Heart left ventricle (tissue), 16 donors: ENCODE measurements at regions not wholly inside any gene's neighbourhood (a gene's known extent, or its start where the extent isn't known, plus 50 kb on each side); places are given as distances from the start of the nearest gene placed in this dataset.

Experiments used
- ATAC-seq, 4 donors: fragments of 200-7000 bp; cut with Tn5 transposase; one replicate each; pipeline ENCODE4 v1.9.1; 2020 to 2022; ENCODE audit warnings: moderate library complexity in 4 of 4, mild to moderate bottlenecking in 3 of 4, moderate number of reproducible peaks in 1 of 4
- DNase-seq, 5 donors: peaks; one replicate each; pipeline ENCODE4 v3.0.0-alpha.2; 2020
- H3K27ac ChIP-seq, 12 donors: fragments of 200-600 bp; sonication (generic) in 4 of 12; one replicate each; pipeline versions ENCODE4 v1.5.0 to v1.8.0; 2016 to 2022; ENCODE audit warnings: mild to moderate bottlenecking in 2 of 12
- H3K27me3 ChIP-seq, 9 donors: fragments of 200-600 bp; sonication (generic) in 2 of 9; one replicate each; pipeline versions ENCODE4 v1.5.1 to v1.8.0; 2016 to 2022; ENCODE audit warnings: mild to moderate bottlenecking in 3 of 9
- H3K36me3 ChIP-seq, 9 donors: fragments of 200-600 bp; sonication (generic) in 2 of 9; one replicate each; pipeline versions ENCODE4 v1.5.0 to v1.8.0; 2018 to 2022; ENCODE audit warnings: mild to moderate bottlenecking in 2 of 9
- H3K4me1 ChIP-seq, 12 donors: fragments of 200-600 bp; sonication (generic) in 4 of 12; one replicate each; pipeline versions ENCODE4 v1.5.0 to v1.8.0; 2016 to 2022; ENCODE audit warnings: mild to moderate bottlenecking in 3 of 12
- H3K4me3 ChIP-seq, 12 donors: fragments of 200-600 bp; sonication (generic) in 4 of 12; one replicate each; pipeline versions ENCODE4 v1.5.0 to v1.8.0; 2017 to 2022; ENCODE audit warnings: mild to moderate bottlenecking in 9 of 12, moderate library complexity in 4 of 12
- H3K9me3 ChIP-seq, 12 donors: fragments of 200-600 bp; sonication (generic) in 4 of 12; one replicate each; pipeline versions ENCODE4 v1.5.0 to v1.8.0; 2016 to 2022; ENCODE audit warnings: mild to moderate bottlenecking in 1 of 12
- CTCF ChIP-seq, 12 donors: fragments of 200-600 bp; sonication (generic) in 4 of 12; IDR thresholded peaks; one replicate each; pipeline versions ENCODE4 v1.5.0 to v1.8.0; 2018 to 2022; ENCODE audit warnings: antibody characterized with exemption in 12 of 12, mild to moderate bottlenecking in 5 of 12
- POLR2A ChIP-seq, 2 donors: fragments of 450-650 bp; IDR thresholded peaks; one replicate each; pipeline ENCODE4 v1.6.1; 2017; ENCODE audit warnings: antibody characterized with exemption in 2 of 2, mild to moderate bottlenecking in 2 of 2, moderate library complexity in 2 of 2
- WGBS, 4 donors: extraction: QIAGEN DNeasy Blood & Tissue Kit in 2 of 4; methylation state at CpG; one replicate each; pipeline versions ENCODE4 v1.1.5 to v1.1.7; 2013 to 2018; 5-methylcytosine and 5-hydroxymethylcytosine counted together
- intact Hi-C, 10 donors: fragments of 100-400 bp; cut with DNase I; formaldehyde crosslinking; loops; one replicate each; pipeline versions ENCODE4 v1.11.1 to v1.14.2; 2022
- donor health status: ischemic (EF 13 %, LVEDD 7.1; RV severe dilation, severe dysfunction).
- donor health status: healthy with polysubstance abuse.
- donor health status: DM: no; HTN: yes; CAD: no.
- donor health status: DM: no; HTN: no; CAD: no.
- donor health status: ischemic (EF 25% LVEDD 6.9; RV normal size, moderate dysfunction).
- donor health status: ischemic (EF 25% LVEDD 5.7; RV mildly dilated, moderate dysfunction).
- donor health status: healthy.
- donor health status: DM: yes; HTN: yes; CAD: no.
- donor health status: ischemic (EF 35%, LVEDD 5.7; RV mildly dilated, moderate dysfunction).
- donor health status: nonischemic (EF 11% LVEDD 7.7; RV severe dilation, severe dysfunction).
- donor health status: DM: yes; HTN: yes; CAD: no.
- donor health status: PGD.
- donor health status: ischemic (EF 29% LVEDD 5.4; RV normal size, mild dysfunction).
- donor health status: nonischemic (EF 23%, LVEDD 6.1; RV moderate dilation, normal function).

- H3K4me1 ChIP-seq, result peaks cover 0 to 10% (median 0%) of the 10 kb centered on the region in 12 donors
- no peak overlapping the region for H3K27ac ChIP-seq
- H3K4me3 ChIP-seq, result no peak overlapping the region
- intact Hi-C loops, result no loop called here
- ATAC-seq (peak in 3 of 4 donors; percentile 28 to 77 (median 55)), DNase-seq (peak in 1 of 5 donors; percentile 34)
- no peak for TF ChIP-seq CTCF (IDR thresholded peaks at IDR 0.05)
- no peak for TF ChIP-seq POLR2A (IDR thresholded peaks at IDR 0.05)
- no peaks in the 10 kb centered on the region for H3K36me3 ChIP-seq
- H3K9me3 ChIP-seq, result no peaks in the 10 kb centered on the region
- H3K27me3 ChIP-seq, result no peaks in the 10 kb centered on the region
- 71 to 78% (median 75%) methylated on average over 14 to 15 of the region's 15 CpGs for WGBS, 4 donors
Measured at GRCh38 chr1:116311756-116312680, 61.0 kb upstream of the ATP1A1 start.

- TF ChIP-seq POLR2A (IDR thresholded peaks at IDR 0.05), result no peak
- TF ChIP-seq CTCF (IDR thresholded peaks at IDR 0.05), result no peak
- Histone ChIP-seq H3K27me3 (no peaks in the 10 kb centered on the region), H3K27ac (no peak overlapping the region), H3K9me3 (no peaks in the 10 kb centered on the region), H3K36me3 (no peaks in the 10 kb centered on the region), H3K4me1 (peaks cover 0 to 10% (median 0%) of the 10 kb centered on the region in 12 donors), H3K4me3 (no peak overlapping the region)
- ATAC-seq, result no peak
- 81 to 96% (median 93%) methylated on average over 2 of the region's 2 CpGs for WGBS, 4 donors
- DNase-seq, result no peak
- intact Hi-C loops, result no loop called here
Measured at GRCh38 chr1:116312681-116313069, 60.4 kb upstream of the ATP1A1 start.

- no peak overlapping the region for H3K27ac ChIP-seq
- H3K27me3 ChIP-seq, result no peaks in the 10 kb centered on the region
- H3K4me3 ChIP-seq, result no peak overlapping the region
- no peaks in the 10 kb centered on the region for H3K9me3 ChIP-seq
- peaks cover 0 to 10% (median 0%) of the 10 kb centered on the region in 12 donors for H3K4me1 ChIP-seq
- intact Hi-C loops, result no loop called here
- TF ChIP-seq CTCF (IDR thresholded peaks at IDR 0.05), result no peak
- TF ChIP-seq POLR2A (IDR thresholded peaks at IDR 0.05), result no peak
- DNase-seq (no peak), ATAC-seq (no peak)
- no peaks in the 10 kb centered on the region for H3K36me3 ChIP-seq
- 74 to 94% (median 92%) methylated on average over 2 of the region's 2 CpGs for WGBS, 4 donors
Measured at GRCh38 chr1:116313776-116314175, 59.3 kb upstream of the ATP1A1 start.

GRCh38 chr1:116314305-116314919 is 58.6 kb upstream of the ATP1A1 start:
- WGBS, 4 donors, result 73 to 87% (median 81%) methylated on average over 5 of the region's 5 CpGs

More at GRCh38 chr1:116314305-116314919, 58.6 kb upstream of the ATP1A1 start:
- intact Hi-C loops, result no loop called here
- H3K27me3 ChIP-seq, result no peaks in the 10 kb centered on the region
- no peaks in the 10 kb centered on the region for H3K36me3 ChIP-seq
- no peak for DNase-seq
- H3K4me3 ChIP-seq, result no peak overlapping the region
- no peaks in the 10 kb centered on the region for H3K9me3 ChIP-seq
- TF ChIP-seq CTCF (IDR thresholded peaks at IDR 0.05), result no peak
- no peak for TF ChIP-seq POLR2A (IDR thresholded peaks at IDR 0.05)
- ATAC-seq, result no peak
- peaks cover 0 to 10% (median 0%) of the 10 kb centered on the region in 12 donors for H3K4me1 ChIP-seq
- H3K27ac ChIP-seq, result no peak overlapping the region
